H1 (cell line): ENCODE measurements at regions not wholly inside any gene's neighbourhood (a gene's known extent, or its start where the extent isn't known, plus 50 kb on each side); places are given as distances from the start of the nearest gene placed in this dataset.

Experiments used
- CTCF ChIP-seq, 3 experiments: IDR thresholded peaks; 1 replicate in 2 of 3; 2 replicates in 1 of 3; pipeline versions ENCODE4 v1.5.1 to v1.6.1; 2011; ENCODE audit warnings: low read length in 3 of 3, mild to moderate bottlenecking in 3 of 3, inconsistent platforms in 2 of 3, low read depth in 1 of 3, moderate library complexity in 1 of 3; ENCODE audit not compliant: insufficient read depth in 1 of 3; ENCODE audit errors: control extremely low read depth in 1 of 3

GRCh38 chr18:75553021-75553420 is 125.5 kb upstream of the SMIM21 start (continued):
- no peak for TF ChIP-seq CTCF (IDR thresholded peaks at IDR 0.05; ENCODE audit: control extremely low read depth in 1 of 3, insufficient read depth in 1 of 3, low read depth in 1 of 3, low read length in 3 of 3)
